PFSK-1 (cell line): ENCODE measurements at regions not wholly inside any gene's neighbourhood (a gene's known extent, or its start where the extent isn't known, plus 50 kb on each side); places are given as distances from the start of the nearest gene placed in this dataset.

Experiments
- FOXP2 ChIP-seq: optimal IDR thresholded peaks from 2 replicates; pipeline ENCODE3; 2011; ENCODE audit warnings: borderline replicate concordance, control low read depth, inconsistent platforms; ENCODE audit not compliant: insufficient read depth; ENCODE audit errors: extremely low read length, extremely low read depth
- POLR2AphosphoS5 ChIP-seq: IDR thresholded peaks from 2 replicates; pipeline ENCODE4 v1.6.1; 2012; ENCODE audit warnings: low read depth, mild to moderate bottlenecking, control low read depth, low read length, moderate library complexity
- REST ChIP-seq, 2 experiments: IDR thresholded peaks; 2 replicates each; pipeline versions ENCODE4 v1.6.1 to v1.8.0; 2011 to 2012; ENCODE audit warnings: low read depth in 2 of 2, low read length in 2 of 2, control low read depth in 1 of 2, inconsistent platforms in 1 of 2, mild to moderate bottlenecking in 1 of 2, moderate library complexity in 1 of 2; ENCODE audit not compliant: insufficient read depth in 1 of 2
- SIN3A ChIP-seq: IDR thresholded peaks from 2 replicates; pipeline ENCODE4 v1.6.1; 2012; ENCODE audit warnings: mild to moderate bottlenecking, low read length, moderate library complexity, borderline replicate concordance; ENCODE audit not compliant: insufficient read depth
- TAF1 ChIP-seq: IDR thresholded peaks from 2 replicates; pipeline ENCODE4 v1.6.1; 2012; ENCODE audit warnings: low read length, control low read depth, borderline replicate concordance; ENCODE audit not compliant: insufficient read depth

GRCh38 chr7:17651341-17651740 is 289.0 kb downstream of the SNX13 start:
- TF ChIP-seq POLR2AphosphoS5 (no peak), TAF1 (no peak), REST (IDR thresholded peaks at IDR 0.05; ENCODE audit: insufficient read depth in 1 of 2, low read depth in 2 of 2, low read length in 2 of 2) (no peak), SIN3A (no peak), FOXP2 (no peak)

GRCh38 chr7:17651863-17652385 is 288.4 kb downstream of the SNX13 start:
- no peak for TF ChIP-seq SIN3A
- TF ChIP-seq TAF1, result no peak
- no peak for TF ChIP-seq POLR2AphosphoS5
- no peak for TF ChIP-seq REST (IDR thresholded peaks at IDR 0.05; ENCODE audit: insufficient read depth in 1 of 2, low read depth in 2 of 2, low read length in 2 of 2)
- TF ChIP-seq FOXP2, result no peak

- TF ChIP-seq REST (IDR thresholded peaks at IDR 0.05; ENCODE audit: insufficient read depth in 1 of 2, low read depth in 2 of 2, low read length in 2 of 2) (no peak), TAF1 (no peak), SIN3A (no peak), FOXP2 (no peak), POLR2AphosphoS5 (no peak)
Measured at GRCh38 chr7:17654940-17655339, 285.4 kb downstream of the SNX13 start.

- TF ChIP-seq FOXP2 (no peak), TAF1 (no peak), REST (IDR thresholded peaks at IDR 0.05; ENCODE audit: insufficient read depth in 1 of 2, low read depth in 2 of 2, low read length in 2 of 2) (no peak), SIN3A (no peak), POLR2AphosphoS5 (no peak)
Measured at GRCh38 chr7:17659126-17659525, 281.2 kb downstream of the SNX13 start.

- TF ChIP-seq TAF1 (no peak), POLR2AphosphoS5 (no peak), SIN3A (no peak), FOXP2 (no peak), REST (IDR thresholded peaks at IDR 0.05; ENCODE audit: insufficient read depth in 1 of 2, low read depth in 2 of 2, low read length in 2 of 2) (no peak)
Measured at GRCh38 chr7:17660116-17660515, 280.2 kb downstream of the SNX13 start.
